K562 (cell line): ENCODE measurements at regions not wholly inside any gene's neighbourhood (a gene's known extent, or its start where the extent isn't known, plus 50 kb on each side); places are given as distances from the start of the nearest gene placed in this dataset.
A peak's percentile ranks its signal among the peaks of the same experiment; 100 is the strongest.
"Not testable (repeated sequence)": the region's sequence is repeated elsewhere in the genome, so short reads cannot be mapped to it uniquely, and the experiment has no call there.

ENCODE experiments used
- ATAC-seq: fragments of 200-7000 bp; cut with Tn5 transposase; 3 replicates; pipeline ENCODE4 v1.9.1; 2020; ENCODE audit warnings: moderate library complexity
- BruUV-seq: library from RNA; stranded (reverse); fragments of 400-500 nt; replicated peaks from 2 replicates; lab custom pipeline; 2021; lab: Mats Ljungman, UMichigan
- CTCF ChIA-PET: fragments of 300-600 bp; formaldehyde crosslinking; extraction: SDS; loops from one replicate; lab custom pipeline; 2021; ENCODE audit warnings: low intra/inter-chr PET ratio; lab: Yijun Ruan, JAX
- POLR2A ChIA-PET: fragments of 300-600, 350-650 bp; sonication (Branson Sonifier 250); formaldehyde crosslinking; extraction: SDS; loops from one replicate; lab custom pipeline; 2021; ENCODE audit warnings: antibody characterized with exemption, inconsistent platforms; lab: Yijun Ruan, JAX
- DNase-seq, 4 experiments: peaks; one replicate each; pipeline versions ENCODE4 v3.0.0 to v3.0.0-alpha.2; 2011 to 2018; ENCODE audit warnings: low spot score in 3 of 4, mixed read lengths in 3 of 4; ENCODE audit errors: extremely low read depth in 1 of 4
- FAIRE-seq: peaks from 2 replicates; lab custom pipeline; 2011; peaks lifted over from hg19 to GRCh38; lab: Jason Lieb, UNC
- H2AFZ ChIP-seq: 2 replicates; pipeline ENCODE4 v1.6.0; 2011; ENCODE audit warnings: low read depth, low read length, control low read depth, inconsistent platforms
- H3K27ac ChIP-seq: fragments of 200-600 bp; 3 replicates; pipeline ENCODE4 v1.8.0; 2011; ENCODE audit warnings: low read depth, mild to moderate bottlenecking, control low read depth, inconsistent platforms, low read length, moderate library complexity, mixed read lengths; ENCODE audit errors: extremely low read depth
- H3K27me3 ChIP-seq, 2 experiments: fragments of 300-600 bp in 1 of 2; 2 replicates in 1 of 2; 3 replicates in 1 of 2; pipeline versions ENCODE4 v1.6.0 to v1.8.0; 2011; ENCODE audit warnings: inconsistent platforms in 2 of 2, low read length in 2 of 2, mild to moderate bottlenecking in 1 of 2, mixed read lengths in 1 of 2, moderate library complexity in 1 of 2; ENCODE audit not compliant: control insufficient read depth in 2 of 2, insufficient read depth in 2 of 2
- H3K36me3 ChIP-seq: fragments of 300-600 bp; 3 replicates; pipeline ENCODE4 v1.8.0; 2011; ENCODE audit warnings: mild to moderate bottlenecking, low read length, inconsistent platforms; ENCODE audit not compliant: control insufficient read depth, insufficient read depth
- H3K4me1 ChIP-seq, 2 experiments: fragments of 200-600 bp in 1 of 2; replicated peaks in 1 of 2; 2 replicates in 1 of 2; 3 replicates in 1 of 2; pipeline versions ENCODE4 v1.5.1 to v1.8.0; 2011; ENCODE audit warnings: inconsistent platforms in 2 of 2, low read length in 2 of 2, mild to moderate bottlenecking in 1 of 2, mixed read lengths in 1 of 2, moderate library complexity in 1 of 2; ENCODE audit not compliant: control insufficient read depth in 2 of 2, insufficient read depth in 2 of 2
- H3K4me2 ChIP-seq: 2 replicates; pipeline ENCODE4 v1.6.1; 2011; ENCODE audit warnings: low read length, control low read depth, inconsistent platforms, mixed read lengths; ENCODE audit not compliant: insufficient read depth
- H3K4me3 ChIP-seq: fragments of 200-600 bp; sonication (generic), shearing (Covaris generic); 2 replicates; pipeline ENCODE4 v1.5.1; 2016; ENCODE audit warnings: control low read depth, inconsistent platforms
- H3K79me2 ChIP-seq: fragments of 200-600 bp; 3 replicates; pipeline ENCODE4 v1.8.0; 2011; ENCODE audit warnings: low read length, inconsistent platforms; ENCODE audit not compliant: control insufficient read depth, insufficient read depth
- H3K9ac ChIP-seq, 2 experiments: 2 replicates each; pipeline versions ENCODE4 v1.6.0 to v1.6.1; 2011; ENCODE audit warnings: low read depth in 2 of 2, low read length in 2 of 2, control low read depth in 1 of 2, inconsistent platforms in 1 of 2, mild to moderate bottlenecking in 1 of 2, mixed read lengths in 1 of 2; ENCODE audit not compliant: insufficient read depth in 1 of 2
- H3K9me1 ChIP-seq: one replicate; pipeline ENCODE4 v1.6.0; 2011; ENCODE audit warnings: inconsistent platforms, mild to moderate bottlenecking, low read length, moderate library complexity; ENCODE audit not compliant: control insufficient read depth, insufficient read depth
- H3K9me3 ChIP-seq: replicated peaks from 2 replicates; pipeline ENCODE4 v1.5.1; 2011; ENCODE audit warnings: low read depth, low read length, inconsistent platforms; ENCODE audit not compliant: control insufficient read depth, insufficient read depth
- H4K20me1 ChIP-seq: replicated peaks from 2 replicates; pipeline ENCODE4 v1.6.1; 2011; ENCODE audit warnings: low read length, inconsistent platforms, mixed read lengths; ENCODE audit not compliant: control insufficient read depth, insufficient read depth
- DPF2 ChIP-seq: fragments of 450-650 bp; IDR thresholded peaks from 2 replicates; pipeline ENCODE4 v1.6.1; 2016
- E2F6 ChIP-seq, 2 experiments: IDR thresholded peaks; 2 replicates each; pipeline ENCODE4 v1.6.1; 2011; ENCODE audit warnings: borderline replicate concordance in 1 of 2, control low read depth in 1 of 2, low read depth in 1 of 2, low read length in 1 of 2, mild to moderate bottlenecking in 1 of 2, mixed read lengths in 1 of 2, moderate library complexity in 1 of 2; ENCODE audit not compliant: insufficient read depth in 1 of 2, insufficient read length in 1 of 2, poor library complexity in 1 of 2, severe bottlenecking in 1 of 2; ENCODE audit errors: extremely low read depth in 1 of 2
- NCOR1 ChIP-seq: fragments of 450-650 bp; IDR thresholded peaks from 2 replicates; pipeline ENCODE4 v1.6.1; 2016; ENCODE audit warnings: mild to moderate bottlenecking, moderate library complexity
- RNF2 ChIP-seq: sonication (generic); IDR thresholded peaks from 2 replicates; pipeline ENCODE4 v1.6.1; 2016
- SMARCE1 ChIP-seq: fragments of 450-650 bp; IDR thresholded peaks from 2 replicates; pipeline ENCODE4 v1.7.1; 2016; ENCODE audit warnings: mild to moderate bottlenecking
- TAL1 ChIP-seq: fragments of 450-650 bp; IDR thresholded peaks from 2 replicates; pipeline ENCODE4 v1.6.1; 2016; ENCODE audit warnings: mild to moderate bottlenecking
- TEAD4 ChIP-seq, 2 experiments: sonication (generic) in 1 of 2; formaldehyde crosslinking in 1 of 2; IDR thresholded peaks; 2 replicates each; pipeline versions ENCODE4 v1.6.1 to v1.8.0; 2012 to 2022; ENCODE audit warnings: borderline replicate concordance in 1 of 2, inconsistent platforms in 1 of 2, low read length in 1 of 2, mild to moderate bottlenecking in 1 of 2, missing genetic modification reagents in 1 of 2
- TFAP4 ChIP-seq: sonication (generic); formaldehyde crosslinking; IDR thresholded peaks from 2 replicates; pipeline ENCODE4 v1.8.0; 2022; ENCODE audit warnings: missing genetic modification reagents, mild to moderate bottlenecking, moderate library complexity, borderline replicate concordance
- VEZF1 ChIP-seq: fragments of 200-800 bp; sonication (Bioruptor generic); IDR thresholded peaks from 2 replicates; pipeline ENCODE4 v1.6.1; 2017; ENCODE audit warnings: missing genetic modification characterization, missing compliant biosample characterization
- ZNF395 ChIP-seq: fragments of 200-800 bp; sonication (Bioruptor generic); IDR thresholded peaks from 2 replicates; pipeline ENCODE4 v1.6.1; 2017; ENCODE audit warnings: missing genetic modification characterization, missing compliant biosample characterization
- ZNF589 ChIP-seq: fragments of 200-800 bp; sonication (Bioruptor generic); IDR thresholded peaks from 2 replicates; pipeline ENCODE4 v1.6.1; 2016; ENCODE audit warnings: low read depth, missing genetic modification characterization, missing compliant biosample characterization
- ZNF766 ChIP-seq: fragments of 200-800 bp; sonication (Bioruptor generic); conservative IDR thresholded peaks from 2 replicates; pipeline ENCODE4 v1.6.1; 2016; ENCODE audit warnings: missing genetic modification characterization, missing compliant biosample characterization
- WGBS: fragments of 100-300 bp; shearing (Covaris generic); methylation state at CpG from one replicate; pipeline ENCODE4 v1.1.6; 2016; ENCODE audit warnings: low coverage, mixed read lengths; ENCODE audit not compliant: insufficient coverage; ENCODE audit errors: missing lambda C conversion rate; 5-methylcytosine and 5-hydroxymethylcytosine counted together
- in situ Hi-C: fragments of 300-500 bp; cut with MboI; formaldehyde crosslinking; loops from 4 replicates; pipeline ENCODE4 v1.15.0; 2018; ENCODE audit warnings: inconsistent platforms, mixed read lengths
- intact Hi-C: fragments of 100-400 bp; cut with micrococcal nuclease; formaldehyde crosslinking; loops from 2 replicates; pipeline ENCODE4 v1.14.2; 2022

- TF ChIP-seq ZNF395 (CRISPR knock-in tag) (peak; percentile 82), SMARCE1 (peak; percentile 52; the same call in 1 of the 2 replicates), TEAD4 (IDR thresholded peaks at IDR 0.05; ENCODE audit: low read length) (peak; percentile 79), TFAP4 (CRISPR knock-in tag) (peak; percentile 88), VEZF1 (CRISPR knock-in tag) (peak; percentile 40), DPF2 (peak; percentile 65; the same call in 1 of the 2 replicates), RNF2 (0 out of 2 replicates have a peak, but pooled peaks have one; percentile 40), ZNF589 (CRISPR knock-in tag) (0 out of 2 replicates have a peak, but pooled peaks have one; percentile 54), ZNF766 (peak; percentile 70), NCOR1 (peak; percentile 57; the same call in 1 of the 2 replicates), TAL1 (peak; percentile 56), E2F6 (IDR thresholded peaks at IDR 0.05; ENCODE audit: borderline replicate concordance in 1 of 2, extremely low read depth in 1 of 2, insufficient read depth in 1 of 2, insufficient read length in 1 of 2, low read depth in 1 of 2, low read length in 1 of 2, poor library complexity in 1 of 2, severe bottlenecking in 1 of 2) (peak in 1 of 2 experiments; percentile 31)
- not testable (repeated sequence) for TF ChIP-seq TEAD4 (CRISPR knock-in tag; IDR thresholded peaks at IDR 0.05; ENCODE audit: borderline replicate concordance)
Observed at GRCh38 chr11:67826028-67826950, 151.9 kb upstream of the ALDH3B2 start (continued).

- H3K9me1 ChIP-seq, H3K27me3 ChIP-seq, FAIRE-seq, DNase-seq, BruUV-seq, H3K4me3 ChIP-seq, H4K20me1 ChIP-seq, H3K4me2 ChIP-seq, in situ Hi-C loops, H3K9me3 ChIP-seq, H3K36me3 ChIP-seq, H3K4me1 ChIP-seq, intact Hi-C loops, H3K9ac ChIP-seq, H2AFZ ChIP-seq, CTCF ChIA-PET, H3K79me2 ChIP-seq, POLR2A ChIA-PET, H3K27ac ChIP-seq, ATAC-seq: not testable (repeated sequence)
- WGBS, result 2% methylated on average over 2 of the region's 3 CpGs
Observed at GRCh38 chr11:67824861-67825260, 150.4 kb upstream of the ALDH3B2 start.
